GM21526 (cell line): ENCODE measurements at regions not wholly inside any gene's neighbourhood (a gene's known extent, or its start where the extent isn't known, plus 50 kb on each side); places are given as distances from the start of the nearest gene placed in this dataset.

Experiments used
- ATAC-seq: cut with Tn5 transposase; IDR thresholded peaks from one replicate; pipeline ENCODE4 v1.9.1; 2021; ENCODE audit warnings: moderate library complexity; ENCODE audit not compliant: unreplicated experiment, low FRiP score

GRCh38 chr5:144102979-144103378 lies 67.5 kb downstream of the YIPF5 start:
- no peak for ATAC-seq

DNA sequence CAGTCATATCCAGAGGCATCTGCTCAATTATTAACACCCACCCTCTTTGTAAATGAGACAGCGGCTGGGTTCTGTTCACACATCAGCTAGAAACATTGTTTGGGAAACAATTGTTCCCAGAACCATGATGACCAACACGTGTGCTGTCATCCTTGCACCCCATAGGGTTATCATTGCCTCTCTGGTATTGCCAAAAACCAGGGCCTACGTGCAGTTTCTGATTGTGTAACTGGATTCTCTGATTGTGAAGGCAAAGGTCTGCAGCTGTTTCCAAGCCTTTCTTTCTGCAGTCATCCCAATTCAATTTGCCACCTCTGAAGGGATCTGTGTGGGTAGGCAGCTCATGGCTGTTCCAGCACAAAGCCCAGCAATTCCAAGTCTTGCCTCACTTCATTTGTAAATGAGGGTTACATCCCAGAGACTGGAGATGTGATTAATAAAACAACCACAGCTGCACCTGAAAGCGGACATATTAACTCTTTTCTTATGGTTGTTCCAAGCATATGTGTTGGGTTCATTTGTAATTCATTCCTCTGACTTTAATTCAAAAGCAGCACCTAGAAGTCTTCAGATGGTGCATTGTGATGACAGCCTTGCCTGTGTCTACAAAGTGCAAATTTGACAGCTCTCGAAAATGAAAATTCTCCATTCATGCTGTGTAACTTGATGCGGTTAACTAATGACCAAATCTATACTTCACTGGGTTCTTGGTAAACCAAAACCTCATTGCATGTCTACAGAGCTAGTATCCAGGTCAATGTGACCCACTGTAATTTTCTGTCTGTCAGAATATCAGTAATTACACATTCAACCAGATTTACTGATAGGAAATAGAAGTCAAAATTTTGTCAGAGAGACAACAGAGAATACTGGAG lies 66.6 kb downstream of the YIPF5 start:
- ATAC-seq, result no peak

DNA sequence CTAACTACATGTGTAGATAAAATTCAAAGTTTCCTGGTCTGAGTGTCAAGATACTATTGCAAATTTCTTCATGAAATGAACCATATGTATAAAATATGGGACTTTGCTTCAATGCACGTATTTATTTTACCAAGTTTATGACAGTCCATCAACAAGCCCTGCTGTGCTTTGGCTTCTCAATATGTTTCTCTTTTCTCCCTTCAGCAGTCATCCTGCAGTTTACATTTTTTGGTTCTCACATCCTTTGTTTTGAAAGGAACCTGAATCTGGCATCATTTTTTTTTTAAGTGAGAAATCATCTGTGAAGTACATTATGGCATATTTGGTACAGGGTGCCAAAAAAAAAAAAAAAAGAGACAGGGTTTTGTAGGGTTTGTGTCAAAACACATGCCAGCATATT lies 65.1 kb downstream of the YIPF5 start:
- no peak for ATAC-seq

DNA sequence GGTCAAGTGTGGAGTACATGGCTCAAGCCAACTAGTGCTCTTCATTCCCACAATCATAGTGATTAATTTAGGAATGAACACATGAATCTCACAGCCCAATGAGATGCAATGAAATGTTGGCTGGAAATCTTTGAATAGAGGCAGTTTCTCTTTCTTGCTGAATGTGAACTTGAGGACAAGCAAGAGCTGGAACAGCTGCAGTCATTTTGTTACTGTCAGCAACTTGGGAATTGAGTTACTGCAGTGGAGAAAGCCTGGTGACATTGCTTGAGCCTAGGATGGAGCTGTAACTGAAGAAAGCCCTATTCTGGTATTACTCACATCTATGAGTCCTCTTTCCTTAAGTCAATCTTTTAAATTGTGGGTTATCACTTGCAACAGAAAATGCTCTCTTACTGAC lies 62.3 kb downstream of the YIPF5 start:
- no peak for ATAC-seq
